HG03469 (cell line): ENCODE measurements at regions not wholly inside any gene's neighbourhood (a gene's known extent, or its start where the extent isn't known, plus 50 kb on each side); places are given as distances from the start of the nearest gene placed in this dataset.

ENCODE experiments used
- ATAC-seq: cut with Tn5 transposase; IDR thresholded peaks from one replicate; pipeline ENCODE4 v1.9.1; 2021; ENCODE audit warnings: mild to moderate bottlenecking, moderate library complexity, moderate number of reproducible peaks; ENCODE audit not compliant: unreplicated experiment

GRCh38 chr3:117165601-117166051, 456.0 kb downstream of the TUSC7 start:
- ATAC-seq, result no peak

DNA sequence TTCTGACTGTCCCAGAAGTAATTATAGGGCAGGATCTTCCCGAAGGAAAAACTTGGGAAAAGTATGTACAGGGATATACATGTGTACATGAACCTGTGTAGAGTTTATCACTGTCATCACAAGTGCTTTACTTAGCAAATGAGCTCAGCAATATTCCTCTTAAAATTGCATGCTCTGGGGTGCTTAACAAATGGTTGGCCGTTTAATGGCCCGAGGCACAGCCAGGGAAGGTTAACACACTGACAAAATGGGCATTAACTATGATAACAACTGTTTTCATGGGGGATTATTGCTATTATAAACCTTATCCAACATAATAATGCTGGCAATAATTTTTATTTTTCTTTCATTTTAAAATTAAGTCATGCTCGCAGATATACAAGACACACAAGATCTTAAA, 459.3 kb downstream of the TUSC7 start:
- no peak for ATAC-seq

DNA sequence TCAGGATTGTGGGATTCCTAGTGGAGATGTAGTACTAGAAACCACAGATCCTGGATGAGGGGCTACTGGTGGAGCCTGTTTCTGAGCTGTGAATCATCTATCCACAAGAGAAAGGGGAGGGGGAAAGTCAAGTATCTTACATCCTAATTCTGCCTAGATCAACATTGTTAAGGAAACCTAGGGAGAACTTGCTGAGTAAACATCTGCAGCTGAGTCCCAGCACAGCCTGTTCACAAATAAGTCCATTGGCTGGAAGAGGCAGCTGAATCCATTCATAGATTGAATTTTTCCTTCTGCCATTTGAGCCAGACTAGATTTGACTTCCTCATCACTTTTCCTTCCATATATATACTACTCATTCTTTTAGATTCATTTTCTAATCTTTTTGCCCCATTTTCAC, 460.5 kb downstream of the TUSC7 start:
- no peak for ATAC-seq

DNA sequence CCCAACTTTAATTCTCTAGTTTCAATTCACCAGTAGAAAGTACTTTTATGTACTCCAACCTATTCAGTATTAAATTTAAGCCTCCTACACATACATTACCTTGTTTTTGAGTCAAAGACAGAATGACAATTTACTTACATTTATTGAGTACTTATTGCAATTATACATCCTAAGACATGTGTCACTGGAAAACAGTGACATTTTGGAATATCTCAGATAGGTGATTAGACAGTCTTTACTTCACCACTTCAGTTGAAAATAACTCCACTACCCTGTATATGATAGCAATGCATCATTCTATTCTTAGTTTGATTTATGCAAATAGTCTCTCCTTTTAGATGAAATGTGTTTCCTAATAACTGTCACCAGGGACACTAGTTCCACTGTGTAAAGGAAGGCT, 461.5 kb downstream of the TUSC7 start:
- no peak for ATAC-seq

GRCh38 chr3:117172426-117172825, 462.8 kb downstream of the TUSC7 start:
- ATAC-seq, result no peak

- no peak for ATAC-seq
These were observed 471.6 kb downstream of the TUSC7 start for GRCh38 chr3:117181222-117181621.

GRCh38 chr3:117184574-117184973, 475.0 kb downstream of the TUSC7 start:
- no peak for ATAC-seq

- ATAC-seq, result no peak
These were observed 481.7 kb downstream of the TUSC7 start for GRCh38 chr3:117191245-117191644.

DNA sequence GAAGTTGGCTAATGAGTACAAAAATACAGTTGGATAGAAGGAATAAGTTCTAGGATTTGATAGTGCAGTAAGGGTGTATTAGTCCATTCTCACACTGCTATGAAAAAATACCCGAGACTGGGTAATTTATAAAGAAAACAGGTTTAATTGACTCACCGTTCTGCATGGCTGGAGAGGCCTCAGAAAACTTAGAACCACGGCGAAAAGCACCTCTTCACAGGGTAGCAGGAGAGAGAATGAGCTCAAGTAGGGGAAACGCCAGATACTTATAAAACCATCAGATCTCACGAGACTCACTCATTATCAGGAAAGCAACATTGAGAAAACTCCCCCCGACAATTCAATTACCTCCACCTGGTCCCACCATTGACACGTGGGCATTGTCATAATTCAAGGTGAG, 483.3 kb downstream of the TUSC7 start:
- no peak for ATAC-seq

DNA sequence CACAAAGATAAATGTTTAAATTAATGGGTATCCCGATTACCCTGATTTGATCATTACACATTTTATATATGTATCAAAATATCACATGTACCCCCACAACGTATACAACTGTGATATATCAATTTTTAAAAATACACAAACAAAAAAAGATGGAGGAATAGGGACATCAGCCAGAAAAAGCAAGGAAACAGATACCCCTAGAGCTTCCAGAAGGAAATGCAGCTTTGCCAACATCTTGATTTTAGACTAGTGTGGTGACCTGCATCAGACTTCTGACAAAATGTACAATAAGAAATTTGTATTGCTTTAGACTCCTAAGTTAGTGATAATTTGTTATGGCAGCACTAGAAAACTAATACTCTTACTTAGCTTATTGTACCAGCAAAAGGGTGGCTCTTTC, 483.8 kb downstream of the TUSC7 start:
- ATAC-seq, result no peak

GRCh38 chr3:117195034-117195433, 485.5 kb downstream of the TUSC7 start:
- ATAC-seq, result no peak

GRCh38 chr3:117200962-117201361, 491.4 kb downstream of the TUSC7 start:
- no peak for ATAC-seq

DNA sequence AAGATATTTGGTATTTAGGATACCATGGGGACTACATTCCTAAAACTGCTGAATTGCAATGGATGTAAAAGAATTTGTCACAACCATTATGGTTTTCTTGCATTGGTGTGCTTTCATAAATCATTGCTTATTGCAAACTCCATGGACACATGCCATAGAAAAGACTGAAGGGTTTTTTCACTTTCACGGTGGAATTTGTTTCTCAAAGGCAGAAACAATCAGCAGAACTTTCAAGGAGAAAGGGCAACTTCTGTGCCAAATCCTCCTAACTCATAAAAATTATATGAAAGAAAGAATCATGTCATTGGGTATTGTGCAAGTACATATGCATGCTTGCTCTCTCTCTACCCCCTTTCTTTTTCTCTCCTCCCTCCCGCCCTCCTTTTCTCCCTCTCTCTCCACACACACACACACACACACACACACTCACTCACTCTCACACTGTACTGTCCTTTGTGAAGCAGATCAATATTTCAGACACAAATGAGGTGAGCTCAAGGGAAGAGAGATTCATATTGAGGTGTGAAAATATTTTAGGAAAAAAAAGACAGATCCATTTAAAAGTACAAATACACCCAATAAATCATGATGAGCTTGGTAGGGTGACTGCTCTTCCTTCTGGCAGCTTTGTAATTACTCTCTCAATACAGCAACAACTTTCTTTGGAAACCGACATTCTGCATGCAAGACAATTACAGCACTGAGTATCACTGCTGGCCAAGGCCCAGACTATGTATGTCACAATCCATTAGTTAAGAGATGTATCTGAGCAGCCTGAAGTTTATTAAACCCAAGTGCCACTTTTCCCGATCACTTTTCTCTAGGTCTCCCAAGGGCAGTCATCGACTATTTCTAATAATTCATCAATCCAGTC, 492.6 kb downstream of the TUSC7 start:
- ATAC-seq, result no peak

DNA sequence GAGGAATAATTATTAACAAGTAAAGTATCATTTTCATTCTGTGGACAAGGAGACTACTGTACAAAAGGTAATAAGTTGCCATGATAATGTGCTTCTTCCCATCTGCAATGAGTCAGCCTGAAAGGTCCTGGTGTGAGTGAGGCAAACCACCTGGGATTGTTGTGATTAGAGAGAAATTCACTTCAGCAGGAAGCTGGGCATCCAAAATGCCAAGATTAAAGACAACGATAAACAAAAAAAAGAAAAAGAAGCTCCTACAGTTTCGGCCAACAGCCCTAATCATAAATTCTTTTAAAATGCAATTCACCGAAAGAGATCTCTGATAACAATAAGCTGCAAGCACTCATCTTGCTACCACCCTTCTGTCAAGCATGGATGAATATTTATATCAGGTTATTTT, 507.8 kb downstream of the TUSC7 start:
- no peak for ATAC-seq

- ATAC-seq, result no peak
These were observed 508.3 kb downstream of the TUSC7 start for GRCh38 chr3:117217760-117218316.

DNA sequence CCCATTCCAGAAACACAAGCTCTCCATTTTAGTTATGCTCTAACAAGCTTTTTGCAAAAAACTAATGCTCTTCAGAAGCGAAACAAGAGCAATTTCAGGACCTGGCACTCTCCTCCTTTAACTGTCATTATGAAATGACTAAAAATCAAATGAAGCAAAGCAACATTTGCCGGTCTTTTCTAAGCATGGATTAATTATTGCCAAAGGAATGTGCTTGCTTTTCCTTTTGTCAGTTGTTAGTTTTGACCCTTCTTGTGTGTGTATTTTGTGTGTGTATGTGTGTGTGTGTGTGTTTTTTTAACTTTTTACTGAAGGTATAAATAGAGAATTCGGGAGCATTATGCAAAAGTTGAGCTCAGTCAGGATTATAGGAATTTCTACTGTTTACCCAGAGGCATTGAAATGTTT, 509.1 kb downstream of the TUSC7 start:
- no peak for ATAC-seq

DNA sequence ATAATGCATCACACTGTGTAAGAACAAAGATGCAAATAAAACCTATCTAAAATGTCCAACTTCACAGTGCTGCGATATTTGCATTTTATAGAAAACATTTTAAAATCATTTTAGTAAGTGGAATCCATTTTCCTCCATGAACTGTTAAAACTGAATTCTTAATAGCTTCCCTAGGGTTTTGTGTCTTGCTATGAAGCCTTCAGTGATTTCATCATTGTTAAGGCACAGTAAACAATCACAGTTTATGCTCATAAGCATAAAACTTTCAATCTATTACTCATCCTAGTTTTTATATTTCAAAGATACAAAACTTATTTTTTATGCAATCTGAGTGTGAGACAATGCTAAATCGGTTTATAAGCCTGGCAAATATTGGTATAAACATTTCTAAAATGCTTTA, 509.7 kb downstream of the TUSC7 start:
- no peak for ATAC-seq

GRCh38 chr3:117226932-117227331, 517.4 kb downstream of the TUSC7 start:
- no peak for ATAC-seq

DNA sequence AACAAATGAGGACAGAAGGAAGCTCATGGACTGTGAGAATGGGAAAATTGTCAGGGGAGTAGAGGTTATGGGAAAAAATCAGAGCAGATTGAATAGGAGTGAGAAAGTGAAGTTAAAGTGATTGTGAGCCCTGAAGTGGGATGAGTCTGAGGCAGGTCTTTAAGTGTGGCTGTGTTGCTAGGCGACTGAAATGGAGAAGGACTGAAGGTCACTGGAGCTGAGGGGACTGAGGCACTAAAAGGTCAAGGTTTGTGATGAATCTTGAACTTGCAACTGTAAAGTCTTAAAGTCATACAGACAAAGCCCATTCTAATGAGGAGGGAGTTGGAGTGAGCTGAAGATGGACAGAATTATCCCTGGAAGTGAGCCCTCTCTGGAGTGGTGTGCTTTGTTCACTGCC, 518.9 kb downstream of the TUSC7 start:
- ATAC-seq, result no peak

DNA sequence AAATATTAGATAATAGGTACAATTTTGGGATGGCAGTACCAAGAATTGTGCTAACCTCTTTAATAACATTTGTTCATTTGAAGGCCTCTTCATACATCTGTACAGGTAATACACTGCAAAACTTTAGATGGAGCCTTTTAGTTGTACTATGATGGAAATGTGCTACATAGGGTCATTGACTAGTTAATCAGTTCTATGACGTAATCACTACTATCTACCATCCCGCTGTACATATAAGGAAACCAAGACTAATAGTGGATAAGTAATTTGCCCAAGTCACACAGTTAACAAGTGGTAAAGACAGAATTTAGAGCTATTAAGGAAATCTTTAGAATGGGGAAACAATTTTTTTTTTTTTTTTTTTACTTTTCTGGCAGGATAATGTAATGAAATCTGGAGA, 521.3 kb downstream of the TUSC7 start:
- ATAC-seq, result no peak

- no peak for ATAC-seq
These were observed 524.8 kb downstream of the TUSC7 start for GRCh38 chr3:117234331-117234730.

DNA sequence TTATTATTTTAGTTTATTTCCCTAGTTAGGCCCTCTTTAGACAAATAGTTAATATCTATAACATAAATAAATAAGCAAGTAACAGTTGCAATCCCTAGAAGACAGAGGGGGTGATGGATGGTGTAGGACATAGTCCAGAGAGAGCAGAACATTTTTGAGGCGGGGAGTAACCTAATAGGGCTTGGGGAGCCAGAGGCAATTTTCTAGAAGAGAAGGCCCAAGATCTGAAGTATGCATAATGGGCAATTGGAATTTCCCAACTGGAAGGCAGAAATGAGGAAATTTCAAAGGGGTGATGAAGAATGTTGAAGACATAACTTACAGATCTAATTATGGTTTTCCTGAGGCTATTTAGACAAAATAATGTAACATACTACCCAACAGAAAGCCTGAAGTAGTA, 525.7 kb downstream of the TUSC7 start:
- no peak for ATAC-seq

DNA sequence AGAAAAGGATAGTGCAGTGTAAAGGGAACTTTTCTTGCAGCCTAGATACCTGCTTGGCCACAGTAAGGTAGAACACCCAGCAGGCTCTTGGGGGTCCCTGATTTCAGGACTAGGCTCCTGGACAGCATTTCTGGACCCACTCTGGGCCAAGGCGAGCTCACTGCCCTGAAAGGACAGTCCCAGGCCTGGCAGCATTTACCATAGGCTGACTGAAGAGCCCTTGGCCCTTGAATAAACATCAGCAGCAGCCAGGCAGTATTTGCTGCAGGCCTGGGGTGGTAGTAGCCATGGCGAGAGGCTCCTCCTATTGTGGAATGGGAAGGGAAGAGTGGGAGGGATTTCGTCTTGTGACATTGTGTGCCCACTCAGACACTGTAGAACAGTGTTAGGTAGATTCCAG, 529.2 kb downstream of the TUSC7 start:
- ATAC-seq, result no peak
